ENCODE measurements at regions not wholly inside any gene's neighbourhood (a gene's known extent, or its start where the extent isn't known, plus 50 kb on each side); places are given as distances from the start of the nearest gene placed in this dataset.
A peak's percentile ranks its signal among the peaks of the same experiment; 100 is the strongest.

- no peak for TF ChIP-seq ZNF407 (CRISPR knock-in tag; IDR thresholded peaks at IDR 0.05; ENCODE audit: not compliant biosample characterization)
- no peak for TF ChIP-seq ZNF296 (CRISPR knock-in tag; conservative IDR thresholded peaks at IDR 0.05)
- TF ChIP-seq ZZZ3 (CRISPR knock-in tag; IDR thresholded peaks at IDR 0.05; ENCODE audit: borderline replicate concordance), result no peak
- no peak for TF ChIP-seq REXO4 (CRISPR knock-in tag; IDR thresholded peaks at IDR 0.05; ENCODE audit: borderline replicate concordance)
- TF ChIP-seq UBTF (CRISPR knock-in tag; IDR thresholded peaks at IDR 0.05), result no peak
- TF ChIP-seq ZNF839 (CRISPR knock-in tag; IDR thresholded peaks at IDR 0.05; ENCODE audit: borderline replicate concordance), result no peak
- TF ChIP-seq AKAP8 (CRISPR knock-in tag; IDR thresholded peaks at IDR 0.05), result peak; percentile 85; the same call in 1 of the 2 replicates
- TF ChIP-seq ZNF569 (CRISPR knock-in tag; IDR thresholded peaks at IDR 0.05; ENCODE audit: borderline replicate concordance), result no peak
- peak; percentile 86 for TF ChIP-seq ZNF337 (CRISPR knock-in tag; IDR thresholded peaks at IDR 0.05; ENCODE audit: borderline replicate concordance, low read depth)
- TF ChIP-seq CCDC6 (CRISPR knock-in tag; IDR thresholded peaks at IDR 0.05), result peak; percentile 71
- TF ChIP-seq TEF (CRISPR knock-in tag; IDR thresholded peaks at IDR 0.05), result no peak
- no peak; the same call in 1 of the 2 replicates for TF ChIP-seq ZNF264 (CRISPR knock-in tag; IDR thresholded peaks at IDR 0.05)
- TF ChIP-seq ZNF430 (CRISPR knock-in tag; IDR thresholded peaks at IDR 0.05), result peak; percentile 69; the same call in 1 of the 2 replicates
- peak; percentile 57; the same call in 1 of the 2 replicates for TF ChIP-seq ZNF766 (CRISPR knock-in tag; IDR thresholded peaks at IDR 0.05; ENCODE audit: borderline replicate concordance)
- peak; percentile 98 for TF ChIP-seq ZBTB26 (CRISPR knock-in tag; IDR thresholded peaks at IDR 0.05; ENCODE audit: borderline replicate concordance)
These were observed 179.4 kb downstream of the INHBB start (continued) for GRCh38 chr2:120525056-120526046.
